ENCODE measurements at regions not wholly inside any gene's neighbourhood (a gene's known extent, or its start where the extent isn't known, plus 50 kb on each side); places are given as distances from the start of the nearest gene placed in this dataset.
"Not testable (repeated sequence)": the region's sequence is repeated elsewhere in the genome, so short reads cannot be mapped to it uniquely, and the experiment has no call there.

DNA sequence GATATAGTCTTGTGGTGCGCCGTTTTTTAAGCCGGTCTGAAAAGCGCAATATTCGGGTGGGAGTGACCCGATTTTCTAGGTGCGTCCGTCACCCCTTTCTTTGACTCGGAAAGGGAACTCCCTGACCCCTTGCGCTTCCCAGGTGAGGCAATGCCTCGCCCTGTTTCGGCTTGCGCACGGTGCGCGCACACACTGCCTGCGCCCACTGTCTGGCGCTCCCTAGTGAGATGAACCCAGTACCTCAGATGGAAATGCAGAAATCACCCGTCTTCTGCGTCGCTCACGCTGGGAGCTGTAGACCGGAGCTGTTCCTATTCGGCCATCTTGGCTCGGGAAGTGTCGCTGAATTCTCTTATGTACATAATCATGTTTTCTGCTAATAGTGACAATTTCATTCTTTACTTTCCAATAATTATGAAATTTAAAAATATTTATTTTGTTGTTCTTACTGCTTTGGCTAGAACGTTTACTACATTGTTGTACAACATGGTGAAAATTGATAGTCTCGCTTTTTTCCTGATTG lies 61.2 kb upstream of the MINDY3 start:
- not testable (repeated sequence) for H3K4me1 Mint-ChIP-seq, H3K27ac Mint-ChIP-seq, H3K4me3 Mint-ChIP-seq, DNase-seq, H3K9me3 Mint-ChIP-seq, H3K36me3 Mint-ChIP-seq
- H3K27me3 Mint-ChIP-seq = peaks cover 12% of the 10 kb centered on the region

DNA sequence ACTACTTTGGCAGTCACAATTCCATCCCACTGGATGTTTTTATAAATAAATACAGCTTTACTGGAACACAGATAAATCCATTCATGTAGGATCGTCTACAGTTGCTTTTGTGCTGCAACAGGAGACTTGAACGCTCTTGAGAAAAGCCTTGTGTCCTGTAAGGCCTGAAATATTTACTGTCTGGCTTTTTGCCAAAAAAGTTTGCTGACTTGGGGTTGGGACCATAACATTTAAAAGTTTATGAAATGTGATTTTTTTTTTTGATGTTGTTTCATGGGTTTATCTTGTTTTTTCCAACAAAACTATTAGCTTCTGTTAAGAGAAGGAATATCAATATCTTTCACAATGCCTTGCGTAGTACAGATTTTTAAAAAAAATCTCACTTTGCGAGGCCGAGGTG lies 71.1 kb upstream of the MINDY3 start:
- no peak overlapping the region for H3K4me3 Mint-ChIP-seq
- H3K27ac Mint-ChIP-seq = no peak overlapping the region
- peaks cover 7% of the 10 kb centered on the region for H3K9me3 Mint-ChIP-seq
- H3K27me3 Mint-ChIP-seq = peaks cover 30% of the 10 kb centered on the region
- no peak for DNase-seq
- H3K4me1 Mint-ChIP-seq = no peaks in the 10 kb centered on the region
- H3K36me3 Mint-ChIP-seq = peaks cover 1% of the 10 kb centered on the region

DNA sequence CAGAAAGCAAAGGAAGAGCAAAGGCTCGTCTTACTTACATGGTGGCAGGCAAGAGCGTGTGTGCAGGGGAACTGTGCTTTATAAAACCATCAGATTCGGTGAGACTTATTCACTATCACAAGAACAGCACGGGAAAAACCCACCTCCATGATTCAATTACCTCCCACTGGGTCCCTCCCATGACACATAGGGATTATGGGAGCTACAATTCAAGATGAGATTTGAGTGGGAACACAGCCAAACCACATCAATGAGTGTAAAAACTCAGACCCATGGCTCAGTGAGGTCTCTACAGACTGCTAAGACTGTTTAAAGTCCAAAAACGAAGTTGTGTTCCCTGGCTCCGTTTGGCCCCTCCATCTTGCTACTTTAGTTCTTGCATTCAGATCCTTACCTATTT lies 79.2 kb upstream of the MINDY3 start:
- not testable (repeated sequence) for H3K4me1 Mint-ChIP-seq, H3K9me3 Mint-ChIP-seq, H3K27ac Mint-ChIP-seq, H3K4me3 Mint-ChIP-seq, H3K36me3 Mint-ChIP-seq, DNase-seq
- peaks cover 25% of the 10 kb centered on the region for H3K27me3 Mint-ChIP-seq

DNA sequence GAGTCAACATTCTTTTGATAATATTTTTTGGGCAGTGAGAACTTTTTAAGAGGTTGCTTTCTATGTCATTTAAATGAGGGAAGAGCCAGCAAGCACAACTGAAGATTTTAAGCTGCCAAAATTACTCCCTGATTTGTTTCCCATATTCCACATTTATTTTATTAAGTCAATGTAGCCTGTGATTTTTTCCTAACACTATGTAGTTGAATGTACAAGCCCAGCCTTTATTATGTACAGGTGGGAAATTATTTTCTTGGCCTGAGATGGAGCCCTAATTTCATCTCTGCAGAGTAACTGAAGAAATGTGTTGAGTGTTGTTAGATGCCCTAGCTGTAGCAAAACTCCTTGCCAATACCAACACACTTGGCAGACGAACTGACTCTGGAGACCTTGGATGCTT lies 83.1 kb upstream of the MINDY3 start:
- no peaks in the 10 kb centered on the region for H3K36me3 Mint-ChIP-seq
- no peak overlapping the region for H3K4me3 Mint-ChIP-seq
- no peaks in the 10 kb centered on the region for H3K4me1 Mint-ChIP-seq
- H3K9me3 Mint-ChIP-seq = peaks cover 6% of the 10 kb centered on the region
- H3K27ac Mint-ChIP-seq = no peak overlapping the region
- DNase-seq = no peak
- peaks cover 20% of the 10 kb centered on the region for H3K27me3 Mint-ChIP-seq

DNA sequence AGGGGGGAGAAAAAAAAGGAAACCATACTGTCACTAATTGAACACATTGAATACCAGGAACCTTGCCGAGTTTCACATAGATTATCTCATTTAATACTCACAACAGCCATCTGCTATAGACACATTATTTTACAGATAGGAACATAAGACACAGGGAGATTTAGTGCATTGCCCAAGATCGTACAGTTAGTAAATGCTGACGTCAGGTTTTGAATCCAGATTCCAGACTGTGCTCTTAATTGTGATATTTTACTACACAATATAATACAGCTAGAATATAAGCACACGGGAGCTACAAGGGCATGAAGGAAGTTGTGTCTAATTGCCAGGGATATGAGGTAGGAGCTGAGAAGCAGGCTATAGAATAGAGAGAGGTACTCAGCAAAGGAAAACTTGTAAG lies 93.9 kb upstream of the MINDY3 start:
- Mint-ChIP-seq H3K9me3 (no peaks in the 10 kb centered on the region), H3K4me3 (no peak overlapping the region), H3K27ac (no peak overlapping the region), H3K4me1 (no peaks in the 10 kb centered on the region), H3K36me3 (no peaks in the 10 kb centered on the region), H3K27me3 (peaks cover 9% of the 10 kb centered on the region)
- no peak for DNase-seq

DNA sequence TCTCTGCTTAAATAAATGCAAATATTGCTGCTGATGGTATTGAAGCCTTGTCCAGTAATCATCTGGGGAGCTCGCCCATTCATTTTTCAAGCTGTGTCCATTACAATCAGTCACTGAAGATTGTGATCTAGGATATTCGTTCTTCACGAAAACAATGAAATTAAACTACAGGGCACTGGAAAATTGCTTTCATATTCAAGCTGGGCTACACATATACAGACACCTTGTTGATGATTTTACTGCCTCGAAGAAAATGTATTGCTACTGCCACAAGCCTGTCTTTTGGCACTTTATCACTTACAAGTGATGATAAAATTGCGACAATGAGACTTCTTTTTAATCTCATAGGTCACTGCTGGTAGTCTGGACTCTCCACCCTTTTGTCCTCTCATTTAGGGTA lies 100.0 kb upstream of the MINDY3 start:
- no peak overlapping the region for H3K4me3 Mint-ChIP-seq
- H3K36me3 Mint-ChIP-seq = no peaks in the 10 kb centered on the region
- peaks cover 12% of the 10 kb centered on the region for H3K27me3 Mint-ChIP-seq
- H3K27ac Mint-ChIP-seq = no peak overlapping the region
- DNase-seq = no peak
- no peaks in the 10 kb centered on the region for H3K9me3 Mint-ChIP-seq
- no peaks in the 10 kb centered on the region for H3K4me1 Mint-ChIP-seq

DNA sequence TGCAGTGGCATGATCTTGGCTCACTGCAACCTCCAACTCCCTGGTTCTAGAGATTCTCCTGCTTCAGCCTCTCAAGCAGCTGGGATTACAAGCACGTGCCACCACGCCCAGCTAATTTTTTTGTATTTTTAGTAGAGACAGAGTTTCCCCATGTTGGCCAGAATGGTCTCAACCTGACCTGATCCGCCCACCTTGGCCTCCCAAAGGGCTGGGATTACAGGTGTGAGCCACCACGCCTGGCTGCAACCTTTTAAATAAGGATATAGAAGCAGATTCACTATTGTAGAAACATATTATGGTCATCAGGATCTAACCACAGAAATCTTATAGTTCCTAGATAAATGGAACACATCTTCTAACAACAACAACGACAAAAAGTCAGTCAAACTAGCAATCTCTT lies 112.4 kb upstream of the MINDY3 start:
- DNase-seq, H3K4me3 Mint-ChIP-seq, H3K4me1 Mint-ChIP-seq, H3K36me3 Mint-ChIP-seq, H3K27me3 Mint-ChIP-seq, H3K27ac Mint-ChIP-seq, H3K9me3 Mint-ChIP-seq: not testable (repeated sequence)

DNA sequence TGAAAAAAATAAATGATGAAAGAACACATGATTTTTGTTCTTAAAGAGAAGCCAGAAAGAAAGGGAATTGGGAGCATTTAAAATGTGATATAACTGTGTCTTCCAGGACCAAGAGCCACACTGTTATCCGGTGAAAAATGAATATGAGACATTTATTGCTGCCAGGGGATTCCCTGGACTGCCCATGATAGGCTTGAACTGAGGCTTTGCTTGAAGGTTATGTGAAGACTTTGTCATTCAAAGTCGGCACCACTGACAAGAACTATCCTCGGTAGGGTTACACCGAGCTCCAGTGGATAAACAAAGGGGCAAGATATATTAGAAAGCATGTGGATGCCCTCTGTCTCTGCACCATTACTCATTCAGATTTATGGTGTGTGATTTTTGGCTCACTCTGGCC lies 125.4 kb upstream of the MINDY3 start:
- DNase-seq = no peak
- H3K4me1 Mint-ChIP-seq = no peaks in the 10 kb centered on the region
- no peak overlapping the region for H3K4me3 Mint-ChIP-seq
- H3K27me3 Mint-ChIP-seq = no peaks in the 10 kb centered on the region
- no peak overlapping the region for H3K27ac Mint-ChIP-seq
- no peaks in the 10 kb centered on the region for H3K36me3 Mint-ChIP-seq
- peaks cover 5% of the 10 kb centered on the region for H3K9me3 Mint-ChIP-seq

DNA sequence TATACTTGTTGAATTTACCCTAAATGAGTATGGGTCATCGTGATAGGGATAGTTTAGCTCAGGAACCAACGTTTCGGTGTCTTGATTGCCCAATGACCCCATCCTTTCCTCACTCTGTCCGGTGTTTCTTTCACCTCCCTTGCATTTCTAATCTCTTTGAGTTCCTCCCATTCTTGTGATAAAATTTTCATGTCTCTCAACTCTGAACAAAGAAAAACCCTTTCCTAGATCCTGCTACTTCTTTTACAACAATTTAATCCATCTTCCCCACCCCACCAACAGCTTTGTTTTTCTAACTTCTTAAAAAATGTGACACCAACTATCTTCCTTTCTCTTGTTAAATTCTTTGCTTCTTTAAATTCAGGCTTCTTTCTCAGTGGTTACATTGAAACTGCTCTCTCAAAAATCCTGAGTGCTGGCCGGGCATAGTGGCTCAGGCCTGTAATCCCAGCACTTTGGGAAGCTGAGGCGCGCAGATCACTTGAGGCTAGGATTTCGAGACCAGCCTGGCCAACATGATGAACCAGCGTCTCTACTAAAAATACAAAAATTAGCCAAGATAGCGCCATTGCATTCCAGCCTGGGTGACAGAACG lies 130.3 kb upstream of the MINDY3 start:
- Mint-ChIP-seq H3K4me3 (no peak overlapping the region), H3K27me3 (no peaks in the 10 kb centered on the region), H3K36me3 (no peaks in the 10 kb centered on the region), H3K27ac (no peak overlapping the region), H3K9me3 (peaks cover 5% of the 10 kb centered on the region), H3K4me1 (no peaks in the 10 kb centered on the region)
- no peak for DNase-seq

DNA sequence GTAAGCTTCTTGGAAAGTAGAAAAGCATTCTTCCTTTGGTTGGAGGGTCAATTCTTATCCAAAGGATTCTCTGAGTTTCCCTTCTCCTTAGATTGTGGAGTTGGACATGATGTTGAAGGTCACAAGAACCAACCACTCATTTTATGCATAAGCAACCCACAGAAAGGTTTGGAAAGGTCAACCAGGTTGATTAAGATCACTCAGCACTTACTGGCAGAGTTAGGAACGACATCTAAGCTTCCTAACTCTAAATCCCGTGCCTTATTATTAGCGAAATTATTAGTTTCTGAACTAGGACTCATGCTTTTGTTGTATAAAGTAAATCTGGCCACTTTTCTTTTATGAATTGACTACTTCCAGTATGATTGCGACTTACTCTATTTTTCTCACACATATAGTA lies 137.0 kb upstream of the MINDY3 start:
- H3K27ac Mint-ChIP-seq = no peak overlapping the region
- peaks cover 5% of the 10 kb centered on the region for H3K9me3 Mint-ChIP-seq
- H3K36me3 Mint-ChIP-seq = no peaks in the 10 kb centered on the region
- no peak for DNase-seq
- H3K4me3 Mint-ChIP-seq = no peak overlapping the region
- no peaks in the 10 kb centered on the region for H3K4me1 Mint-ChIP-seq
- peaks cover 3% of the 10 kb centered on the region for H3K27me3 Mint-ChIP-seq

DNA sequence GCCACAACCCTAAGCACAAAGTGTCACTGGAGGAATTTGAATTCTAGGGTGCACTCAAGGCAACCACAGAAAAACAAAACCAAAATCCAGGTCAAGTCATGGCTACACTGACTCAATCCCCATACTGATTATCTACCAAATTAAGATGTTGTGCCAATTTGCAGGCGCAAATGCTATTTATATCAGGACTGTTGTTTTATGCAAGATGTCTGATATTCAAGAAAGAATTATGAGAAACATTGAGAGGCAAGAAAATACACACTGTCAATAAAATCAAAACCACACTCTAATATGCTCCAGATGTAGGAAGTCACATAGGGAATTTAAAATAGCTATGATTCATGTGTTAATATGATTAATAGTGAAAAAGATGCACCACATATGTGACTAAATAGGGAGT lies 141.3 kb upstream of the MINDY3 start:
- Mint-ChIP-seq H3K9me3 (peaks cover 17% of the 10 kb centered on the region), H3K27me3 (peaks cover 3% of the 10 kb centered on the region), H3K36me3 (no peaks in the 10 kb centered on the region), H3K27ac (no peak overlapping the region), H3K4me3 (no peak overlapping the region), H3K4me1 (no peaks in the 10 kb centered on the region)
- DNase-seq = no peak

DNA sequence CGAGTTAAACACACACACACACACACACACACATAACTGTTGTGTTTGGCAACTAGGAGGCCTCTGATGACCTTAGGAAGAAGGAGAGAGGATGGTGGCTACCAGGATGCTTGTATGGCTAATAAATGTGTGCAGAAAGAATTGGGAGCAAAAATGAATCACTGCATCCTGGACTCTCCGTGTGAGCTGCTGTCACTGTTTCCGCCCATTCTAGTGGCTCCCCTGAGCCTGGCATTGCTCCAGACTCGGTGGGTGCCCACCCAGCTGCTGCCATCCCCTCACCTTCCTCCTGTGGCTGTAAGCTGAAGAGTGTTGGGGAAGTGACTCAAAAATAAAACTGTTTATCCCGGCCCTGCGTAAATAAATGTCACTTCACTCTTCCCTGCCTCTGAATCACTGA lies 149.5 kb upstream of the MINDY3 start:
- no peak overlapping the region for H3K4me3 Mint-ChIP-seq

DNA sequence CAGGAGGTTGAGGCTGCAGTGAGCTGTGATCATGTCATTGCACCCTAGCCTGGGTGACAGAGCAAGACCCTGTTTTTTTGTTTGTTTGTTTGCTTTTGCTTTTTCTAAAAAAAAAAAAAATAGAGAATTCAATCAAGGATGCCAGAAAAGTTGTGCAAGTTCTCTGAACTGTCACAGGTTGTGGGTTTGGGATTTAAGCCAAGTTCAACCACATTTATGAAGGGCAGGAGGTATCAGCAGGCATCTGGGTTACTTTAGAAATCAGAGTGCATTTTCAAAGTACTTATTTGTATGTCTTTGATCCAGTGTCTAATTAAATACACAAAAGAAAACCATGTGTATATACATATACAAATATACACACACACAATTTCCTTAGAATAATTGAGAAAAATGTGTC lies 151.2 kb upstream of the MINDY3 start:
- no peaks in the 10 kb centered on the region for H3K27me3 Mint-ChIP-seq

More for the DNA sequence above, 149.5 kb upstream of the MINDY3 start:
- DNase-seq = no peak
- Mint-ChIP-seq H3K36me3 (no peaks in the 10 kb centered on the region), H3K9me3 (peaks cover 7% of the 10 kb centered on the region), H3K27me3 (no peaks in the 10 kb centered on the region), H3K4me1 (no peaks in the 10 kb centered on the region), H3K27ac (no peak overlapping the region)

DNA sequence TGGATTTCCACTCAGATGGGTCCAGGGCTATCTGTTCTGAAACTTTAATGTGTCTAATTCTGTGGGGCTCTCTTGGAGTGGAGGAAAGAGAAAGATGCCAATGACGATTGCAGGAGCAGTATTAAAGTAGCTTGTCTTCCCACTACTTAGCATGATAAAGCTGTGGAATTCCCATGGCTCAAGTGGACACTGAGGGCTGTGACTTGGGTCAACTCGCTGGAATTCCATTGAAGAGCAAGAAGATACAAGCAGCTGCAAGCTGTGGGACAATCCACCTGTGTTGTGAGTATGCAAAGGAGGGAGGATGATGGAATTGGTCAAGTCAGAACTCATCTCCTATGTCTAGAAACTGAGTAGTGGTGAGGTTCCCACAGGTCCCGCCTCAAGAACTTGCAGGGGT lies 154.2 kb upstream of the MINDY3 start:
- DNase-seq = no peak
- Mint-ChIP-seq H3K27me3 (no peaks in the 10 kb centered on the region), H3K27ac (no peak overlapping the region), H3K36me3 (no peaks in the 10 kb centered on the region), H3K4me3 (no peak overlapping the region), H3K9me3 (peaks cover 3% of the 10 kb centered on the region), H3K4me1 (no peaks in the 10 kb centered on the region)

More for the DNA sequence above, 151.2 kb upstream of the MINDY3 start:
- no peak overlapping the region for H3K4me3 Mint-ChIP-seq
- H3K4me1 Mint-ChIP-seq = no peaks in the 10 kb centered on the region
- DNase-seq = no peak
- no peak overlapping the region for H3K27ac Mint-ChIP-seq
- H3K36me3 Mint-ChIP-seq = no peaks in the 10 kb centered on the region
- H3K9me3 Mint-ChIP-seq = peaks cover 2% of the 10 kb centered on the region

DNA sequence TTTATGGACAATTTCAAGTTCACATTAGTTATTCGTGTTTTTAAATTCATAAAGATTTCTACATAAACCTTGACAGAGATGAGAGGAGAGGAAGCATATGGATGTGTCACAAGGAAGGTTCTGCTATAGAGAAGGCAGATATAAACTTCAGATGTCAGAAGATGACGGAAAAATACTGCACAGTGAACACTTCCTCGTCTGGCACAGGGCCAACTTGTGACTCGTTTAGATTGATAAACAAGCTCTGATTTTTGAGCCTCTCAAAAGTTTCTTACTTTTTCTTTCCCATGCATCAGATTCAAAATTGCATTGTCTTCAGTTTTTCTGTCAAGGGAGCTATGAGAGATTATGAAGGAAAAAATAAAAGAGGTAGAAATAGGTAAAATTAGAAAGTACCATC lies 156.4 kb upstream of the MINDY3 start:
- Mint-ChIP-seq H3K27me3 (no peaks in the 10 kb centered on the region), H3K4me3 (no peak overlapping the region), H3K9me3 (peaks cover 7% of the 10 kb centered on the region), H3K4me1 (no peaks in the 10 kb centered on the region), H3K36me3 (no peaks in the 10 kb centered on the region), H3K27ac (no peak overlapping the region)
- no peak for DNase-seq

DNA sequence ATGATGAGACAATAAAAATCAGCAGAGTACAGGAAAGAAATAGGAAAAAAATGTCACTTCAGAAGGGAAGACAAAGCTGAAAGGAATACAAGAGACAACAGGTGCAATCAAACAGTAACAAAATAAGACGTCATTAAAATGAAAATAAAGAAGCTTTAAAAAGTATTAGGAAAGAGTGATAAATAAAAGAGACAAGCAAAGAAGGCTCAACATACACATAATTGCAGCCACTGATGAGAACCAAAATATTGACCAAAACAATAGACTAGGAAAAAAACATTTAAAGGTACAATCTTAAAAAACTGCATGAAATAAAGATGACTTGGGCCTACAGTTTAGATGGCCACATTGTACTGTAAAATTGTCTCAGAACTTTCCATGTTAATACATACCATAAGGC lies 160.5 kb upstream of the MINDY3 start:
- Mint-ChIP-seq H3K4me1 (no peaks in the 10 kb centered on the region), H3K27me3 (no peaks in the 10 kb centered on the region), H3K4me3 (no peak overlapping the region), H3K27ac (no peak overlapping the region), H3K36me3 (no peaks in the 10 kb centered on the region), H3K9me3 (peaks cover 7% of the 10 kb centered on the region)
- no peak for DNase-seq

Measured in activated naive CD8-positive, alpha-beta T cell treated with anti-CD3 and anti-CD28 coated beads for 36 hours (primary cell).